Coronary artery (tissue), 2 donors: ENCODE measurements at regions not wholly inside any gene's neighbourhood (a gene's known extent, or its start where the extent isn't known, plus 50 kb on each side); places are given as distances from the start of the nearest gene placed in this dataset.

Experiments used
- DNase-seq: peaks from one replicate; pipeline ENCODE4 v3.0.0-alpha.2; 2017; ENCODE audit warnings: low spot score
- H3K27ac ChIP-seq, 2 donors: fragments of 200-600 bp; sonication (generic); one replicate each; pipeline ENCODE4 v1.5.1; 2016 to 2019
- H3K4me3 ChIP-seq: fragments of 200-600 bp; sonication (generic); 2 replicates; pipeline ENCODE4 v1.5.1; 2016; ENCODE audit warnings: mild to moderate bottlenecking, moderate library complexity
- CTCF ChIP-seq: fragments of 200-600 bp; sonication (generic); IDR thresholded peaks from one replicate; pipeline ENCODE4 v1.5.1; 2019; ENCODE audit warnings: antibody characterized with exemption

GRCh38 chr6:168979254-168979653, 274.4 kb downstream of the THBS2 start:
- no peak for DNase-seq
- H3K4me3 ChIP-seq, result no peak overlapping the region
- no peak overlapping the region for H3K27ac ChIP-seq
- TF ChIP-seq CTCF, result no peak

GRCh38 chr6:168972128-168972527, 281.5 kb downstream of the THBS2 start:
- Histone ChIP-seq H3K27ac (no peak overlapping the region), H3K4me3 (no peak overlapping the region)
- DNase-seq, result no peak
- TF ChIP-seq CTCF, result no peak

- Histone ChIP-seq H3K4me3 (no peak overlapping the region), H3K27ac (no peak overlapping the region)
- no peak for DNase-seq
- TF ChIP-seq CTCF, result no peak
Measured at GRCh38 chr6:168971549-168971948, 282.1 kb downstream of the THBS2 start.

- Histone ChIP-seq H3K4me3 (no peak overlapping the region), H3K27ac (no peak overlapping the region)
- no peak for DNase-seq
- no peak for TF ChIP-seq CTCF
Measured at GRCh38 chr6:168968801-168969200, 284.8 kb downstream of the THBS2 start.

- no peak for DNase-seq
- no peak for TF ChIP-seq CTCF
- H3K4me3 ChIP-seq, result no peak overlapping the region
- H3K27ac ChIP-seq, result peak overlapping the region in 1 of 2 donors; percentile 37
Measured at GRCh38 chr6:168968228-168968627, 285.4 kb downstream of the THBS2 start.

- no peak for TF ChIP-seq CTCF
- peak overlapping the region; percentile 37 to 68 for H3K27ac ChIP-seq
- DNase-seq, result no peak
- H3K4me3 ChIP-seq, result no peak overlapping the region
Measured at GRCh38 chr6:168967281-168967925, 286.2 kb downstream of the THBS2 start.

GRCh38 chr6:168964138-168964835, 289.4 kb downstream of the THBS2 start:
- TF ChIP-seq CTCF, result no peak
- DNase-seq, result no peak
- Histone ChIP-seq H3K4me3 (no peak overlapping the region), H3K27ac (no peak overlapping the region)
